Testis (tissue), 2 donors: ENCODE measurements at regions not wholly inside any gene's neighbourhood (a gene's known extent, or its start where the extent isn't known, plus 50 kb on each side); places are given as distances from the start of the nearest gene placed in this dataset.

Experiments
- CTCF ChIP-seq, 3 experiments: fragments of 450-650 bp in 2 of 3; fragments of 200-600 bp in 1 of 3; sonication (generic) in 1 of 3; IDR thresholded peaks; one replicate each; pipeline ENCODE4 v1.5.1; 2016 to 2019; ENCODE audit warnings: antibody characterized with exemption in 3 of 3, mild to moderate bottlenecking in 2 of 3, moderate library complexity in 1 of 3
- POLR2A ChIP-seq: fragments of 450-650 bp; IDR thresholded peaks from one replicate; pipeline ENCODE4 v1.6.1; 2017; ENCODE audit warnings: antibody characterized with exemption, mild to moderate bottlenecking, moderate library complexity

GRCh38 chr10:9111976-9112375, 1057.5 kb downstream of the GATA3 start:
- no peak for TF ChIP-seq CTCF (IDR thresholded peaks at IDR 0.05)
- no peak for TF ChIP-seq POLR2A
